ENCODE measurements at regions not wholly inside any gene's neighbourhood (a gene's known extent, or its start where the extent isn't known, plus 50 kb on each side); places are given as distances from the start of the nearest gene placed in this dataset.

- peak in 2 of 6 experiments; percentile 38 to 40 for TF ChIP-seq CTCF (IDR thresholded peaks at IDR 0.05)
- no peak for TF ChIP-seq POLR2A (IDR thresholded peaks at IDR 0.05)
Measured at GRCh38 chrY:17339028-17339427, 541.0 kb downstream of the CDY2B start.
